ENCODE measurements at regions not wholly inside any gene's neighbourhood (a gene's known extent, or its start where the extent isn't known, plus 50 kb on each side); places are given as distances from the start of the nearest gene placed in this dataset.

GRCh38 chr10:28778524-28778923, 101.2 kb downstream of the BAMBI start:
- Histone ChIP-seq H3K4me2 (ENCODE audit: low read depth, low read length, poor library complexity, severe bottlenecking) (no peak overlapping the region), H3K4me1 (ENCODE audit: insufficient read depth, low read length, poor library complexity, severe bottlenecking) (no peaks in the 10 kb centered on the region), H3F3A (ENCODE audit: low read depth) (no peaks in the 10 kb centered on the region), H3K79me2 (ENCODE audit: insufficient read depth, low read length) (no peaks in the 10 kb centered on the region), H3K9me3 (ENCODE audit: insufficient read depth, low read depth, low read length) (no peaks in the 10 kb centered on the region), H2AFZ (ENCODE audit: low read length) (no peak overlapping the region), H3K9me2 (replicated peaks; ENCODE audit: low read depth, low read length) (no peaks in the 10 kb centered on the region), H3K9ac (ENCODE audit: low read depth, low read length, poor library complexity, severe bottlenecking) (no peak overlapping the region), H3K36me3 (ENCODE audit: insufficient read depth, low read length) (no peaks in the 10 kb centered on the region), H3K4me3 (ENCODE audit: low read length, poor library complexity, severe bottlenecking) (no peak overlapping the region), H4K20me1 (ENCODE audit: insufficient read depth, low read length, poor library complexity, severe bottlenecking) (no peaks in the 10 kb centered on the region), H3K27me3 (ENCODE audit: insufficient read depth, low read length, poor library complexity, severe bottlenecking) (no peaks in the 10 kb centered on the region)
- TF ChIP-seq CTCF (conservative IDR thresholded peaks at IDR 0.05; ENCODE audit: low read length) (no peak), EZH2phosphoT487 (IDR thresholded peaks at IDR 0.05; ENCODE audit: borderline replicate concordance) (no peak)

DNA sequence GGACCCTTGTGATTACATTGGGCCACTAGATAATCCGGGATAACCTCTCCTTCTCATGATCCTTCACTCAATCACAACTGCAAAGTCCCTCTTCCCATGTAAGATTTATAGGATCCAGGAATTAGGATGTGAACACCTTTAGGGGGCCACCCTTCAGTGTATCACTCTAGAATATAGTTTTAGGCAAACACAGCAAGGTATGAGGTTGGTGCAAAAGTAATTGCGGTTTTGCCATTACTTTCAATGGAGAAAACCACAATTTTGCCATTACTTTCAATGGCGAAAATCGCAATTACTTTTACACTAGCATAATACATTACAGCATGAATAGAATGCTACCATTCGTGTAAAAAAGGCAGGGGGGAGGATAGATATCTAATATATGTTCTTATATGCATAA, 104.0 kb downstream of the BAMBI start:
- Histone ChIP-seq H3K4me2 (ENCODE audit: low read depth, low read length, poor library complexity, severe bottlenecking) (no peak overlapping the region), H3K9ac (ENCODE audit: low read depth, low read length, poor library complexity, severe bottlenecking) (no peak overlapping the region), H3F3A (ENCODE audit: low read depth) (no peaks in the 10 kb centered on the region), H3K36me3 (ENCODE audit: insufficient read depth, low read length) (no peaks in the 10 kb centered on the region), H3K27me3 (ENCODE audit: insufficient read depth, low read length, poor library complexity, severe bottlenecking) (no peaks in the 10 kb centered on the region), H2AFZ (ENCODE audit: low read length) (no peak overlapping the region), H4K20me1 (ENCODE audit: insufficient read depth, low read length, poor library complexity, severe bottlenecking) (no peaks in the 10 kb centered on the region), H3K9me3 (ENCODE audit: insufficient read depth, low read depth, low read length) (no peaks in the 10 kb centered on the region), H3K4me3 (ENCODE audit: low read length, poor library complexity, severe bottlenecking) (no peak overlapping the region), H3K4me1 (ENCODE audit: insufficient read depth, low read length, poor library complexity, severe bottlenecking) (no peaks in the 10 kb centered on the region), H3K79me2 (ENCODE audit: insufficient read depth, low read length) (no peaks in the 10 kb centered on the region), H3K9me2 (replicated peaks; ENCODE audit: low read depth, low read length) (no peaks in the 10 kb centered on the region)
- TF ChIP-seq CTCF (conservative IDR thresholded peaks at IDR 0.05; ENCODE audit: low read length), result no peak

DNA sequence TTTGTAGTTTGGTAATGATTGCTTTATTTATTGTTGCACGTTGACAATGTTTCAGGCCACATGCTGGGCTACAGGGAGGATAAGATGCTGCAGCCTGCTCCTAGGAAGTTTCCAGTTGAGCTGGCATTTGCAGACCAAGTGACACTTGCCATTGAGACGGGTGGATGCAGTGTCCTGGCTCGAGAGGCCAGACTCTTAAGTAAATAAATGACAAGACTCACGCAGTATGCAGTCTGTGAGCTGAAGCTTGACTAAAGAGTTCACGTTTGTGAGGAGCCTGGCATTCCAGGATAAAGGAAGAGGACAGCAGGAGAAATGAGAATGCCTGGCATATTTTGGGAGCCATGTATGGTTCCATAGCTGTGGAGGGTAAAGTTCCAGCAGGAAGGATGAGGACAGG, 105.8 kb downstream of the BAMBI start:
- Histone ChIP-seq H4K20me1 (ENCODE audit: insufficient read depth, low read length, poor library complexity, severe bottlenecking) (no peaks in the 10 kb centered on the region), H3K36me3 (ENCODE audit: insufficient read depth, low read length) (no peaks in the 10 kb centered on the region), H3K4me3 (ENCODE audit: low read length, poor library complexity, severe bottlenecking) (no peak overlapping the region), H3K79me2 (ENCODE audit: insufficient read depth, low read length) (no peaks in the 10 kb centered on the region), H3K9me2 (replicated peaks; ENCODE audit: low read depth, low read length) (no peaks in the 10 kb centered on the region), H3K27me3 (ENCODE audit: insufficient read depth, low read length, poor library complexity, severe bottlenecking) (no peaks in the 10 kb centered on the region), H3K4me1 (ENCODE audit: insufficient read depth, low read length, poor library complexity, severe bottlenecking) (no peaks in the 10 kb centered on the region), H3K9ac (ENCODE audit: low read depth, low read length, poor library complexity, severe bottlenecking) (no peak overlapping the region), H3F3A (ENCODE audit: low read depth) (no peaks in the 10 kb centered on the region), H3K9me3 (ENCODE audit: insufficient read depth, low read depth, low read length) (no peaks in the 10 kb centered on the region), H2AFZ (ENCODE audit: low read length) (no peak overlapping the region), H3K4me2 (ENCODE audit: low read depth, low read length, poor library complexity, severe bottlenecking) (no peak overlapping the region)
- no peak for TF ChIP-seq EZH2phosphoT487 (IDR thresholded peaks at IDR 0.05; ENCODE audit: borderline replicate concordance)

DNA sequence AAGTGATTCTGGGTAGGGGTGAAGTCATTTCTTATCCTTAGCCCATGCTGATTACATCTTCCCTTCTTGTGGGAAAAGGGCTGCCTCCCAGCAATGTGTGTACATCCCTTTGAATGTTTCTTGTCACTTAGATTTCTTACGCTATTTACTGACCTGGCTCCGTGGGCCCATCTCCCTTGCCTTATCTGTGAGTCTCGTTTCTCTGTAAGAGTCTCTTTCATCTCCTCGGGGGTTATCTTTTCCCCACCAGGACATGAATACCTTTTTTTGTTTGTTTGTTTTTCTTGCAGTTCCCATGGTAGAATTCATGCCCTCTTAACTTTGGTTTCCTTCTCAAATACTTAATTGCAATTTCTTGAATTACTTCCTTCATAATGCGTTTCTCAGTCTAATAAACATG, 107.7 kb downstream of the BAMBI start:
- Histone ChIP-seq H3K27me3 (ENCODE audit: insufficient read depth, low read length, poor library complexity, severe bottlenecking) (no peaks in the 10 kb centered on the region), H3K4me2 (ENCODE audit: low read depth, low read length, poor library complexity, severe bottlenecking) (no peak overlapping the region), H2AFZ (ENCODE audit: low read length) (no peak overlapping the region)

More for the DNA sequence above, 107.7 kb downstream of the BAMBI start:
- H3K9me3 ChIP-seq (ENCODE audit: insufficient read depth, low read depth, low read length), result no peaks in the 10 kb centered on the region
- no peaks in the 10 kb centered on the region for H3F3A ChIP-seq (ENCODE audit: low read depth)
- H3K9me2 ChIP-seq (replicated peaks; ENCODE audit: low read depth, low read length), result no peaks in the 10 kb centered on the region
- H3K36me3 ChIP-seq (ENCODE audit: insufficient read depth, low read length), result no peaks in the 10 kb centered on the region
- H3K4me1 ChIP-seq (ENCODE audit: insufficient read depth, low read length, poor library complexity, severe bottlenecking), result no peaks in the 10 kb centered on the region
- TF ChIP-seq EZH2phosphoT487 (IDR thresholded peaks at IDR 0.05; ENCODE audit: borderline replicate concordance) (no peak), CTCF (conservative IDR thresholded peaks at IDR 0.05; ENCODE audit: low read length) (no peak)
- H3K4me3 ChIP-seq (ENCODE audit: low read length, poor library complexity, severe bottlenecking), result no peak overlapping the region
- no peak overlapping the region for H3K9ac ChIP-seq (ENCODE audit: low read depth, low read length, poor library complexity, severe bottlenecking)
- H4K20me1 ChIP-seq (ENCODE audit: insufficient read depth, low read length, poor library complexity, severe bottlenecking), result no peaks in the 10 kb centered on the region
- H3K79me2 ChIP-seq (ENCODE audit: insufficient read depth, low read length), result no peaks in the 10 kb centered on the region

Measured in Loucy (cell line).